22Rv1 (cell line): ENCODE measurements at regions not wholly inside any gene's neighbourhood (a gene's known extent, or its start where the extent isn't known, plus 50 kb on each side); places are given as distances from the start of the nearest gene placed in this dataset.

Experiments
- CTCF ChIP-seq: fragments of 450-650 bp; IDR thresholded peaks from 2 replicates; pipeline ENCODE4 v1.5.1; 2017; ENCODE audit warnings: mild to moderate bottlenecking
- ZFX ChIP-seq: fragments of 450-650 bp; IDR thresholded peaks from 2 replicates; pipeline ENCODE4 v1.6.1; 2017; ENCODE audit warnings: antibody characterized with exemption, borderline replicate concordance

- TF ChIP-seq CTCF (no peak), ZFX (no peak)
These were observed 669.4 kb downstream of the TFAP2A start for GRCh38 chr6:9745476-9745875.
